ENCODE measurements at regions not wholly inside any gene's neighbourhood (a gene's known extent, or its start where the extent isn't known, plus 50 kb on each side); places are given as distances from the start of the nearest gene placed in this dataset.

DNA sequence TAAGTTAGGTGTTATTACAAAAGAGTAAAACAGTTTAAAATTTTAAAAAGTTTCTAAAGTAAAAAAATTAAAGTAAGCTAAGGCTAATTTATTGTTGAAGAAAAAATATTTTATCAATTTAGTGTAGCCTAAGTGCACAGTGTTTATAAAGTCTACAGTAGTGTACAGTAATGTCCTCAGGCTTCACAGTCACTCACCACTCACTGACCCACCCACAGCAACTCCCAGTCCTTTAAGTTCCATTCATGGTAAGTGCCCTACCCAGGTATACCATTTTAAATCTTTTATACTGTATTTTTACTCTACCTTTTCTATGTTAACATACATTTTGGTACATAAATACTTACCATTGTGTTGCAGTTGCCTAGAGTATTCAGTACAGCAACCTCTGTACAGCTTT is 120.3 kb upstream of the DKK2 start:
- DNase-seq (ENCODE audit: low spot score): no peak

DNA sequence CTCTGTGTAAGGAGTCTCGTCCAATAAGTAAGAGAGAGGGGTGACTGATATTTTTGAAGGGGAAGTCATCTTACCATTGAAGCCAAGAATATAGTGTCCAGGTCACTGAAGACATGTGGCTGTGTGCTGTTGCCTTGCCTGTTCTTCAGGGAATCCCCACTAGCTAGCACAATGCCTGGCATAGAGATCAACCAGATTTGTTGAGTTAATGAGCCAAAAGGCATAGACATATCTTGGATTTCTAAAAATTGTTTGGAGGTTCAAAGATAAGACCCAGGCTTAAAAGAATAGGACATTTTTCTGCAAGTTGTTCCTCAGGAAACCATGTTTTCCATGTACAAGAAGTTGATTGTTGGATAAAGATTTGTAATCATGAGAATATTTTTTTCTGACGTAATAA is 119.3 kb upstream of the DKK2 start:
- DNase-seq (ENCODE audit: low spot score): no peak

DNA sequence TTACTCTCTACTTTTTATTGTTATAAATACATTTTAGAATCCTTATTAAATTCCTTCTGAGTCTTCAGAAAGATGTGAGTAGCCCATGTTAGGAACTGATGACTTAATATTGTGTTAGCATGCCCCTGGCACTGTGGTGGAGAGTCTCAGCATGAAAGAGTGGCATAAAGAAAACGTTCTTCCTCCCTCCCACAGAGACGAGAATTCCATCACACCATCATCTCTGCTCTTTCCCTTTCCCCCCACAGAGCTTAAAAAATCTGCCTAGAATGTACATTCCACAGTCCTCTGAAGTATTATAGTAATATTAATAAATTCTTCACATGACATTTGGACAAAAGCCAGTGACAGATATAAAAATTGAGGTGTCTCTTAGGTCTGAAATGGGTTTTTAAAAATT is 117.8 kb upstream of the DKK2 start:
- no peak for DNase-seq (ENCODE audit: low spot score)

DNA sequence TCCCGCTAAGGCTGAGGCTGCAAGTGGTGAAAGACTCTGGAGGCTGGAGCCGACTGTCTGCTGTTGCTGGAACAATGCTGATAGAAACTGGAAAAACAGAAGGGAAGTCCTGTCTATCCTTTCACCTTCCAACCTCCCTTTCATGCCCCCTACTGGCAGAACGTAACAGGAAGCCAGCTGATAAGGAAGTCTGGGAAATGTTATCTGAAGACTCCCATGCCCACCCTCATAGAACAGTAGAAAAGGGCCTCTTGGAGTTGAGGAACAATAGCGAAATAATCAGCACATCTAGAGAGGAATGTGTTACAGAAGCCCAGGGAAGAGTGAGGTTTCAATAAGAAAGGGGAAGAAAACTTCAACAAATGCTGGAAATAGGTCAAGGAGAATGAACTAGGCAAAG is 117.1 kb upstream of the DKK2 start:
- peak; percentile 5 for DNase-seq (ENCODE audit: low spot score)

DNA sequence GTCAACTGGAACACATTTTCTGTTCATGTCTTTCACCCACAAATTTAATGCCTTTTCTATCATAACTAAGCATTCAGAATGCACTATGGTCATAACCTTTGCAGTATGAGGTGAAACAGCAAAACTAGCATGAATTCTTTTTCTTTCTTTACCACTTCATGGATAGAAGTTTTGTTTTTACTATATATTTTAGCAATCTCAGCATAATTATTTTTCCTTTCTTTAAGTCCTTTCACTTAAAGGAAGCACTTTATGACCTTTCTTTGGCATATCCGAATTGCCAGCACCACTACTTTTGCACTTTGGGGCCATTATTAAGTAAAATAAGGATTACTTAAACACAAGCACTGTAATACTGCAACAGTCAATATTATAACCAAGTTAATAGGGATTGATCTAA is 115.1 kb upstream of the DKK2 start:
- no peak for DNase-seq (ENCODE audit: low spot score)

DNA sequence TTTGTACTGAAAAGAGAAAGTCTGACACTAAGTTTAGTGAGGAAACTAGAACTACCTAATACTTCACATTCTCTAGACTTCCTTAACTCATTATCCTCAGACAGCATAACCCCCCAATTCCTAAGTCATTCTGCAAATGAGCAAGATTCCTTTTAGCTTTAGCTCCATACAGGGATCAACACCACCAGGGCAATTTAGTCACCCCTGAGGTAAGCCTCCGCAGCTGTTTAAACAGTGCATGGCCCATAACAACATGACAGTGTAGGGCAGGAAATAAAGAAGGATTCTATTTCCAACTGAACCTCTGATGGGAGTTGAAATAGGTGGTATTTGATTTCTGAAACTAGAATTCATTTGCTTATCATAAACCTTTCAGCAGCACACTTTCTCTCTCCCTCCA is 112.8 kb upstream of the DKK2 start:
- no peak for DNase-seq (ENCODE audit: low spot score)

DNA sequence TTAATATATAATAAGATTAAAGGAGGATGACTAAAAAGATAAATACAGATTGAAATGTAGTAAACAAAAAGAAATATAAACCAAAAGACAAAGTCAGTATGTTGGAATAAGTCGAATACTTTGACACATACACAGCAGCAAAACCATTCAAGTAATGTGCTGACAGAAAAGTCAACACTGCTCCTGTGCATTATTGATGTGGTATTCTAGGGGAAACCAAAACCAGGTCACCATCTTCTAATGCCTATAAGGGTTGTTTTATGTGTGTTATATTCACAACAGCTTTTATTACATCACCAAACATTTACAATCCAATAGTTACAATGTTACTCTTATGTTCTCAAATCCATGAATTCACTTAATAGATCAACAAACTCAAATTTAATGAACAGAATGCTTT is 111.8 kb upstream of the DKK2 start:
- DNase-seq (ENCODE audit: low spot score): no peak

DNA sequence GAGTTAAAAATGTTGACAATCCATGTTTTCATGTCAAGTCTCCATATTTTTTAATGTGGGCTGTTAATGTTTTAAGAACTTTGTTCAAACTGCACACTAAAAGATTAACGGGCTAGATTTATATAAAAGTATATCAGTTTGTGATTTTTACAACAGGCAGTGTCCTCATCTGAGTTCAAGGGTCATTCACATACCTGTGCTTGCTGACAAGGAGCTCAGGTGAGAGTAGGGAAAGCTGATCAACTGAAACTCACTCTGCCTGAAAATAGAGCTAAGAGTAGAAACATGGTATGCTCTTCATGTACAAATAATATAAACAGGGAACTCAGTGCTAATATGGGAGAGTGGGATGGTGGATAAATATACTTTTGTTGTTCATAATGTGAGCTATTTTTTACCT is 102.3 kb upstream of the DKK2 start:
- DNase-seq (ENCODE audit: low spot score): no peak

DNA sequence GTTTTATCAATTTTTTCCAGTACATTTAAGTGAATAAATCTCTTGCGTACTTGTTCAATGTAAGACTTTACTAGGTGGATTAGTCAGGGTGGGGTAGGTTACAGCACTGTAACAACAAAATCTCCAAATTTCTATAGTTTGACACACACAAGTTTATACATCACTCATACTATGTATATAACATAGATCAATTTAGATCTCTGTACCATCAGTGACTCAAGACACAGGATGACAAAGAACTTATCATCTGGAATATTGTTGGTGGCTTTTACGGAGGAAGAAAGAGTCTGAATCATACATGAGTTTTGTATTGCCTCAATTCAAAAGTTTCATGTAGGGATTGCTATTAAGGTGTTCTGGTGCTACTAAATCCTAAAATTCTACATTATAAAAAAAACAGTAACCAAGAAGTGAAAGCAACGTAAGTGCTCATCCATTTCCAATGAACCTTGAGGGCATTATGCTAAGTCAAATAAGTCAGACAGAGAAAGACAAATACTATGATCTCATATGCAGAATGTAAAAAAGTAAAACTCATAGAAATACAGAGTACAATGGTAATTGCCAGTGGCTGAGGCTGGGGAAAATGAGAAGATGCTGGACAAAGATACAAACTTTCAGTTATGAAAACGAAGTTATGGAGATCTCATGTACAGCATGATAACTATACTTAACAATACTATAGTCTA is 98.0 kb upstream of the DKK2 start:
- DNase-seq (ENCODE audit: low spot score): no peak

DNA sequence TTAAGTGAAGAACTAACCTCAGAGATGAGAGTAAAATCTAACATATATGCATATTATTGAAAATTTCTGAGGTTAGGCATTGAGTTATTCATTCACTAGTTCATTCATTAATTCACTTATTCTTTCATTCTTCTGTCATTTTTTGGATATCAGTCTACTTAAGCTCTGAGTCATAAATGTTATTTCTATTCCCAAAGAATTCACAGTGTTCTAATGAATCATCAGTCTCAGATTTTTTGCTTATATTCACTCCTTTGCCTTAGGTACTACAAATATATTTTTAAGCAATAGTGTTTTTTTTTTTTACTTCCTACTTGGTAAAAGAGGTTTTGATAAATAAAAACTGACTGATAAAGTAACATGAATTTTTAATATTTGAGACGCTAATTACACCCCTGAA is 95.2 kb upstream of the DKK2 start:
- DNase-seq (ENCODE audit: low spot score): no peak

DNA sequence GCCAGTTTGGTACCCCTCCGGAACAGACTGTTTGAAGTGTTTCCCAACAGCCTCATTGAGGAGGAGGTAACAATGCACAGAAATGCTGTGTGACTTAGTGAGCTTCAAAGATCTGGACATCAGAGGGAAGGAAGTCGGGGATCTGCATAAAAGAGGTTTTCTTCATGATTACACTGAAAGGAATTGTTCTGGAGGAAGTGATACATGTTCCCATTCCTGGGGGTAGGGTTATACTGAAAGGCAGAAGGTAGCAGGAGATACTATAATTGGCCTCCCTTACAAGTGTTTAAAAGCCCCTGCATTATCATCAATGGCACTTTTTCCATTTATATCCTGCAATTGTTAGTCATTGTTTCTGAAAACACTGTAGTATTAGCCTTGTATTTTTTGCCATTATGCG is 94.0 kb upstream of the DKK2 start:
- no peak for DNase-seq (ENCODE audit: low spot score)

DNA sequence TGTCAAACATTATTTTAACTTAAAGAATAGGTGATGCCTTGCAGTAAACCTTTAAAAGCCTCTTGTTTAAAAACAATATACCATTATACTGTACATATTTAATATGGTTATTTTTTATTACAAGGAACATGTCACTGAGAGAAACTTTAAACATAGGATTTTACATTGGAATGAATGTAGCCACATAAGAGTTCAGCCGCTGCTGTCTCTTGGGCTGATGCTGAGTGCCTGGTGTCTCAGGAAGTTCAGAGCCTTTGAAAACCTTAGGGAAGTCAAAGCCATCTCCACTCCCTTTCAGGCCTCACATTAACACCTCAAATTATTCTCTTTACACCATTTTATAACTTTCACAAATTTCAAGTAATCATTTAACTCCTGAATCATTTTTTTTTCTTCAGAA is 93.5 kb upstream of the DKK2 start:
- no peak for DNase-seq (ENCODE audit: low spot score)

DNA sequence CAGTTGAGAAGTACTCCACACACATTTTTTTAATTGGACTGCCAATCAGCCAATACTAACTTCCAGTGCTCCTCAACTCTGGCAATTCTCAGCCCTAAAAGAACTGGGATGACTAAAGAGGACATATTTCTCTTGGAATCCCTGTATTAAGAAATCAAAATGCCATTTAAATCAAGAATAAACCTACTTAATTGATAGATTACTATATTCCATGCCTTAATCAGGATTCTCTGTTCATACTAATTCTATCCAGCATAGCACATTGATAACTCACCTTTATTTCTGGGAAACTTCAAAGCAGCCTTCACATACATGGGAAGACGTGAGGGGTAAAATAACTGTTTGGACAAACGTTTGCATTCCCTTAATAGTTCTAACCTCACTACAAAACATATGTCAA is 93.0 kb upstream of the DKK2 start:
- no peak for DNase-seq (ENCODE audit: low spot score)

DNA sequence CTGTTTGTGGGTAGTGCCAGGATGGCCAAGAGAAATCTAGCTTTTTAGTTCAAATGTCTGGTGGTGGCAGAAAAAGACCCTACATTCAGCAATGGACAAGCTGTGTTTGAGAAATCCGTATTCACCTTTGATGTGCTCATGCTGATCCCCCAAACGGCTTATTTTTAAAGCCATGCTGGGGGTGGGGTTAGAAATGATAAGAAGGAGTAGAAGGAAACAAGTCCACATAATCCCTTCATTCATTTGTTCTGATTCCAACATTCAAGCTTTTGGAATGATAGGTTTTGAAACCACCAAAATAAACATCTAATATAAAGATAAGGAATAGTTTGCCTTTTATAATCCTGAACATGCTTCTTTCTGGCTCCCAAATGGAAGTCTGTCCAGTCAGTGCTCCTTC is 92.0 kb upstream of the DKK2 start:
- no peak for DNase-seq (ENCODE audit: low spot score)

DNA sequence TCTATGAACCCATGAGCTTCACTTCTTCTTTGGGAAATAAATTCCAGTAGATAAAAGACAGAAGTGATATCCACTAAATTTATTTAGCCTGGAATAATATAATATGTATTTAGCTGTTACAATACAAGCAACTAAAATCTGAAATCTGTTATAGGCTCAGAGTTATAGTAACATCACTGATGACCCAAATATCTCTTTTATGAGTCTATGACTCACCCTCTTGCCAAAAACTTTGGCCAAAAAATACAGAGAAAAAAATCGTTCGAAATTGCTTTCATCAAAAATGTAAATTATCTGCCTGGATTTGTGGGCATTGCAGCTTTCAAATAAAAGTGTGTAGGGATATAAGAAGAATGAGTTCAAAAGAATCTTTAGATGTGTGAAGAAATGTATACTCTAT is 89.4 kb upstream of the DKK2 start:
- DNase-seq (ENCODE audit: low spot score): no peak

DNA sequence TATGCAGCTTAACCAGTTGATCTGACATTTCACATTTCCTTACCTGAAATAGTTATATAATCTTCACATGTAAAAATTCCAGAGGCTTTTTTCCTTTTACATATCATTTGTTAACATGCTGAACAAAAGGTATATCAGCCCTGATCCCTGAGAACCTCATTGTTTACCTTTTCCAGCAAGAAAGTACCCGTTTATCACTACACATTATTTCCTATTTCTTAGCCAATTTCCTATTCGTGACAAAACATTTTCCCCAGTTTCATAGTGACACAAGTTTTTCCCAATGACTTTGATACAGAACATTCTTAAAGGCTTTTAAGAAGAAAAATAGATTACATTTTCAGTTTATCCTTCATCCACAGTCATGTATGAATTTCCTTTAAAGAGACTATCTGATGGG is 86.6 kb upstream of the DKK2 start:
- no peak for DNase-seq (ENCODE audit: low spot score)

DNA sequence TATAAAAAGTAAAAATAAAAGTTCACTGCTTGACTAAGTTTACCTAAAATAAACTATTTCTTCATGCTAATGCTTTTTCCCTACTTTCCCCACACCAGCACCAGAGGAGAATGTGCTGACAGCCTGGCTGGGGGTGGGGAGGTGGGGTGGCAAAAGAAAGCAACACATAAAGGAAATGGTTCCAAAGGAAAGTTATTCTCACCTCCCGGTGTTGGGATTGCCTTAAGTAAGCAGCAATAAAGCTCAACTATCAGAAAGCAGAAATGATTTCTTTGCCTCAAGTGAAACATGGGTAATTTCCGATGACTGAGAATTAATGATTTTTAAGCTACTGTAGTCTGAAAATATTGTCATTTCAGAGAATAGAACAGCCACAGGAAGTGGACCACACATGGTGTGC is 84.5 kb upstream of the DKK2 start:
- DNase-seq (ENCODE audit: low spot score): no peak

DNA sequence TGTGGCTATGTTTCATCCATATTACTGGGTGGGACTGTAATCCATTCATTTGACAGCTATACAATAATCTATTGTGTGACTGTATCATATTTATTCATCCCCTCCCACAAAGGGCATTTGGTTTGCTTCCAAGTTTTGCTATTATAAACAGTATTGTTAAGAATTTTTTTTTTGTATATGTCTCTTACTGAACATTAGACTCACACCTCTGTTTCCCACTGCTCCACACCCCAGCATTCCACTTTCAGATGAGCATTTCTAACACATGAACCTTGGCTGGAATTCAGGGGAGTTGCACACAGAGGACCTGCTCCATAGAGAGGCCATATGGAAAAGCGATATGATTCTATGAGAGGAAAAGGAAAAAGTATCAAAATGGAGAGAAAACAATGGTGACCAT is 81.6 kb upstream of the DKK2 start:
- DNase-seq (ENCODE audit: low spot score): no peak

DNA sequence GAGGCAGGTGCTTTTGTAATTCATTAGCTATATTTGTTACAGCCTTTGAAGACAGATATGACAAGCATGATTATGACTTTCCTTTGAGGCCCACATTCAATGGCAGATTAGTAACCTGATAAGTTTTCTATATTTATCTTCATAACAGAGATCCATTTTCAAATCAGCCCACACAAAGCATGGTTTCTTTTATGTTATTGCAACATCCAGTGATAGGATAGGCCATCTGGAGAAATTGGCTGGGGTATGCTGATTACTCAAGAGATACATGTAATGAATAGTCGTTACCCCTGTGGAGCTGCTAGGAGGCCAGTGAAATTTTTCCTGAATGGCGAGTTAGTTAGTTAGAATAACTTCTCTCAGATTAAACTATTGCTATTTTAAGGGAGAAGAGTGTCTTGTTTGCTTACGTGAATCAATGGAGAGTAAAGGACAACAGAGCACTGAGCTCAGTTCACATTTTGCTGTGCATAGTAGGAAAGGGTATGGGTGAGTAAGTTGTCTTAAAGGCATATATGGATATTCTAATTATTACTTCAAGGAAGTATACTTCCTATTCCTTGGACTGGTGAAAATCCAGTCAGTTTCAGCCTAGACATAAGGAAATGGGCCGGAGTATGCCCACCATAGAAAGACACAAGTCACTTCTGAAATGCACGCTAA is 79.2 kb upstream of the DKK2 start:
- no peak for DNase-seq (ENCODE audit: low spot score)

DNA sequence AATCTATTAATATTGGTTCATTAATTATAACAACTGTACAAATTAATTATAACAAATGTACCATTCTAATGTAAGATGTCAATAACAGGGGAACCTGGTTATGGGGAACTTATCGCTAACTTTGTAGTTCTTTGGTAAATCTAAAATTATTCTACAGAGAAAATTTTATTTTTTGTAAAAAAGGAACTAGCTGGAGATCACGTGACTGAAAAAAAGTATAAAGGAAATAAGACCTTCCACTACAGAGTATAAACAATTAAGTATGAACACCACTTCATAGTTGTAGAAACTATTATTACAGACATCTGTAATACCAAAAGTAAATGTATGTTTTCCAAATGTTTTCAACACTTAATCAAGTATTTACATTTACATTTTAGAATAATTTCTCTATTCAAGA is 77.9 kb upstream of the DKK2 start:
- no peak for DNase-seq (ENCODE audit: low spot score)

DNA sequence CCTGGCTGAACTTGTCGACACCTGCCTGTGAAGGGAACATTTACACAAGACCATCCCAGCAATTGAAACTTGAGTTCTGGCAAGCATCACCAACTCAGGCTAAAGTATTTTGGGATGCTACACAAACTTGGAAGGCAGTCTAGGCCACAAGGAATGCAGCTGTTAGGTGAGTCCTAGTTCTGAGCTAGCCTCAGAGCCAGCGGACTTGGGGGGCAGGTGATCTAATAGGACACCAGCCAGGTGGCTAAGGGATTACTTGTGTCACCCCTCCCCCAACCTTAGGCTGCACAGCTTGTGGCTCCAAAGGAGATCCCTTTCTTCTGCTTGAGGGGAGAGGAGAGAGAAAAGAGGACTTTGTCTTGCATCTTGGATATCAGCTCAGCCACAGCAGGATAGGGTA is 62.3 kb upstream of the DKK2 start:
- DNase-seq (ENCODE audit: low spot score): no peak

DNA sequence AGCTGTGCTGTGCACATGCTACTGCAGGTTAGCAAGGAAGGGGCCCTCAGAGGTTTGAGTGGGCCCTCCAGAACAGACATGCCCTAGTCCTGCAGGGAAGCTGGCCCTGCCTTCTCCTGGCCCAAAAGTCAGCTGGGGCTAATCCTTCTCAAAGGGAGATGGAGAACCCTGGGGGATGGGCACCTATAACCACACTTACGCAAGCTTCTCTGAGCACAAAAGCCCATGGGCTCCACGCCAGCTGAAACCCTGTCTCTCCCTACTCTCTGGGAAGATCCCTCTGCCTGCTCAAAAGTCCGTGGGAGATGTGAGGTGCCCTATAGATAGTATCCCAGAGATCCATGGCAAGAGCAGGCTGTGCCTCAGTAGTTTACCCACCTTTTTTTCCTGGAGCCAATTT is 58.9 kb upstream of the DKK2 start:
- DNase-seq (ENCODE audit: low spot score): no peak

DNA sequence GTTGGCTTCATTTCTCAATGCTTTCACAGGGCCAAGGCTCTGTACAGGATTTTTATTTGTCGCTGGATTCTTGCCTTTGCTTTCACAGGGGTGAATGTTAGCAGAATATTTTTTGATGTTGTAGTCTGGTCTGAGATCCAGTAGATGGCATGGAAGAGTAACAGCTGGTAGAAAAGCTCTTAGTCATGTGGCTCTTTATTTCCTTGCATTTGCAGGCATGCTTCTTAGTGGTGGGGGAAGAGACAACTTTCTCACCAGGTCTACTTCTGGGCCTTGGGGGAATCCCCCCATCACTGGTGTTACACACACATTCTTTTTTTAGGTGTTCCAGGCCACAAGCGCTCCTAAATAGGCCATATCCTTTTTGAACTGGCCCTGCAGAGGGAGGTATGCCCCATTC is 58.2 kb upstream of the DKK2 start:
- DNase-seq (ENCODE audit: low spot score): peak; percentile 9
